ENCODE measurements at regions not wholly inside any gene's neighbourhood (a gene's known extent, or its start where the extent isn't known, plus 50 kb on each side); places are given as distances from the start of the nearest gene placed in this dataset.

- ATAC-seq, result no peak
- TF ChIP-seq ESRRG (CRISPR knock-in tag; IDR thresholded peaks at IDR 0.05), result no peak
- no peak for TF ChIP-seq ZNF565 (CRISPR knock-in tag; conservative IDR thresholded peaks at IDR 0.05; ENCODE audit: low read depth)
- TF ChIP-seq ZC3H10 (CRISPR knock-in tag; IDR thresholded peaks at IDR 0.05), result no peak
- TF ChIP-seq ZNF70 (CRISPR knock-in tag; IDR thresholded peaks at IDR 0.05), result no peak
Measured at GRCh38 chr2:239589833-239590232, 189.0 kb upstream of the HDAC4 start.

- TF ChIP-seq TCF4 (CRISPR knock-in tag; IDR thresholded peaks at IDR 0.05; ENCODE audit: borderline replicate concordance) (no peak), PATZ1 (CRISPR knock-in tag; IDR thresholded peaks at IDR 0.05; ENCODE audit: borderline replicate concordance) (no peak), ZC3H10 (CRISPR knock-in tag; IDR thresholded peaks at IDR 0.05) (no peak), POU6F1 (CRISPR knock-in tag; IDR thresholded peaks at IDR 0.05; ENCODE audit: borderline replicate concordance, low read depth) (no peak), CSDC2 (CRISPR knock-in tag; IDR thresholded peaks at IDR 0.05) (no peak), CREB5 (CRISPR knock-in tag; IDR thresholded peaks at IDR 0.05; ENCODE audit: low read depth) (no peak), TOX (CRISPR knock-in tag; IDR thresholded peaks at IDR 0.05; ENCODE audit: borderline replicate concordance) (no peak), ZNF8 (CRISPR knock-in tag; IDR thresholded peaks at IDR 0.05) (no peak), ZFP3 (CRISPR knock-in tag; IDR thresholded peaks at IDR 0.05) (no peak), BACH2 (CRISPR knock-in tag; IDR thresholded peaks at IDR 0.05; ENCODE audit: borderline replicate concordance) (no peak), ARNTL (CRISPR knock-in tag; IDR thresholded peaks at IDR 0.05; ENCODE audit: borderline replicate concordance, low read depth) (no peak), RARB (CRISPR knock-in tag; IDR thresholded peaks at IDR 0.05) (no peak), CSRNP3 (CRISPR knock-in tag; IDR thresholded peaks at IDR 0.05) (no peak), ZNF565 (CRISPR knock-in tag; conservative IDR thresholded peaks at IDR 0.05; ENCODE audit: low read depth) (no peak)
- ATAC-seq, result no peak
Measured at GRCh38 chr2:239589270-239589825, 188.5 kb upstream of the HDAC4 start.

GRCh38 chr2:239588451-239589269 lies 187.8 kb upstream of the HDAC4 start:
- ATAC-seq, result no peak
- no peak for TF ChIP-seq ZC3H10 (CRISPR knock-in tag; IDR thresholded peaks at IDR 0.05)
- TF ChIP-seq ESRRG (CRISPR knock-in tag; IDR thresholded peaks at IDR 0.05), result no peak

GRCh38 chr2:239587841-239588240 lies 187.0 kb upstream of the HDAC4 start:
- no peak for ATAC-seq
- TF ChIP-seq CSDC2 (CRISPR knock-in tag; IDR thresholded peaks at IDR 0.05) (no peak), TSHZ2 (CRISPR knock-in tag; IDR thresholded peaks at IDR 0.05) (no peak), ZFP30 (CRISPR knock-in tag; IDR thresholded peaks at IDR 0.05) (no peak), ARNTL (CRISPR knock-in tag; IDR thresholded peaks at IDR 0.05; ENCODE audit: borderline replicate concordance, low read depth) (no peak), ZNF8 (CRISPR knock-in tag; IDR thresholded peaks at IDR 0.05) (no peak), SNAI2 (CRISPR knock-in tag; IDR thresholded peaks at IDR 0.05) (no peak), ISL1 (CRISPR knock-in tag; IDR thresholded peaks at IDR 0.05) (no peak), OSR1 (CRISPR knock-in tag; IDR thresholded peaks at IDR 0.05) (no peak), GLIS3 (CRISPR knock-in tag; IDR thresholded peaks at IDR 0.05) (no peak), TCF4 (CRISPR knock-in tag; IDR thresholded peaks at IDR 0.05; ENCODE audit: borderline replicate concordance) (no peak), POU6F1 (CRISPR knock-in tag; IDR thresholded peaks at IDR 0.05; ENCODE audit: borderline replicate concordance, low read depth) (no peak), BACH2 (CRISPR knock-in tag; IDR thresholded peaks at IDR 0.05; ENCODE audit: borderline replicate concordance) (no peak), ZFP3 (CRISPR knock-in tag; IDR thresholded peaks at IDR 0.05) (no peak)
